ENCODE measurements at regions not wholly inside any gene's neighbourhood (a gene's known extent, or its start where the extent isn't known, plus 50 kb on each side); places are given as distances from the start of the nearest gene placed in this dataset.

- TF ChIP-seq GATA2 (IDR thresholded peaks at IDR 0.05; ENCODE audit: low read depth, low read length) (no peak), GATA3 (IDR thresholded peaks at IDR 0.05; ENCODE audit: low read depth, low read length) (no peak)
Measured at GRCh38 chr5:105428451-105429380, 1866.1 kb upstream of the NUDT12 start.
